Transverse colon (tissue), 4 donors: ENCODE measurements at regions not wholly inside any gene's neighbourhood (a gene's known extent, or its start where the extent isn't known, plus 50 kb on each side); places are given as distances from the start of the nearest gene placed in this dataset.

Experiments used
- CTCF ChIP-seq, 5 experiments: fragments of 200-600 bp in 3 of 5; fragments of 450-650 bp in 2 of 5; sonication (generic) in 3 of 5; IDR thresholded peaks; 1 replicate in 2 of 5; 2 replicates in 3 of 5; pipeline ENCODE4 v1.5.1; 2016 to 2017; ENCODE audit warnings: antibody characterized with exemption in 5 of 5, inconsistent platforms in 3 of 5, mild to moderate bottlenecking in 2 of 5, moderate library complexity in 1 of 5
- EP300 ChIP-seq: sonication (generic); formaldehyde crosslinking; IDR thresholded peaks from one replicate; pipeline ENCODE4 v1.6.1; 2017; ENCODE audit warnings: antibody characterized with exemption, low read depth
- POLR2A ChIP-seq: fragments of 450-650 bp; IDR thresholded peaks from one replicate; pipeline ENCODE4 v1.6.1; 2016; ENCODE audit warnings: antibody characterized with exemption, mild to moderate bottlenecking, moderate library complexity
- POLR2AphosphoS5 ChIP-seq, 3 donors: sonication (generic); formaldehyde crosslinking; IDR thresholded peaks; one replicate each; pipeline ENCODE4 v1.6.1; 2016; ENCODE audit warnings: antibody characterized with exemption in 3 of 3

GRCh38 chr9:21558079-21558478 lies 76.0 kb upstream of the IFNE start:
- TF ChIP-seq POLR2A: no peak
- no peak for TF ChIP-seq CTCF (IDR thresholded peaks at IDR 0.05)
- no peak for TF ChIP-seq EP300
- TF ChIP-seq POLR2AphosphoS5 (IDR thresholded peaks at IDR 0.05): no peak
